Urothelium cell line (cell line): ENCODE measurements at regions not wholly inside any gene's neighbourhood (a gene's known extent, or its start where the extent isn't known, plus 50 kb on each side); places are given as distances from the start of the nearest gene placed in this dataset.
"Not testable (repeated sequence)": the region's sequence is repeated elsewhere in the genome, so short reads cannot be mapped to it uniquely, and the experiment has no call there.

Source experiments
- DNase-seq: peaks from one replicate; pipeline ENCODE4 v3.0.0; 2011; ENCODE audit warnings: low spot score, mixed read lengths
- FAIRE-seq: peaks from 2 replicates; lab custom pipeline; 2011; peaks lifted over from hg19 to GRCh38; lab: Jason Lieb, UNC

GRCh38 chr4:19657856-19658255 is 593.8 kb upstream of the SLIT2 start:
- DNase-seq (no peak), FAIRE-seq (no peak)

GRCh38 chr4:19655666-19656065 is 596.0 kb upstream of the SLIT2 start:
- no peak for DNase-seq
- FAIRE-seq = no peak

GRCh38 chr4:19650903-19651864 is 600.5 kb upstream of the SLIT2 start:
- no peak for DNase-seq
- no peak for FAIRE-seq

- DNase-seq = no peak
Measured at GRCh38 chr4:19645589-19645988, 606.1 kb upstream of the SLIT2 start.

GRCh38 chr4:19636451-19636850 is 615.3 kb upstream of the SLIT2 start:
- FAIRE-seq = no peak
- no peak for DNase-seq

More at GRCh38 chr4:19645589-19645988, 606.1 kb upstream of the SLIT2 start:
- no peak for FAIRE-seq

GRCh38 chr4:19631814-19632213 is 619.9 kb upstream of the SLIT2 start:
- FAIRE-seq = no peak
- DNase-seq = no peak

GRCh38 chr4:19623866-19624265 is 627.8 kb upstream of the SLIT2 start:
- DNase-seq (no peak), FAIRE-seq (no peak)

GRCh38 chr4:19615086-19615689 is 636.5 kb upstream of the SLIT2 start:
- DNase-seq (no peak), FAIRE-seq (no peak)

- FAIRE-seq (no peak), DNase-seq (no peak)
Measured at GRCh38 chr4:19614171-19614570, 637.5 kb upstream of the SLIT2 start.

GRCh38 chr4:19596342-19596741 is 655.4 kb upstream of the SLIT2 start:
- DNase-seq (no peak), FAIRE-seq (no peak)

- no peak for DNase-seq
- FAIRE-seq = no peak
Measured at GRCh38 chr4:19592391-19592790, 659.3 kb upstream of the SLIT2 start.

GRCh38 chr4:19583827-19584569 is 667.7 kb upstream of the SLIT2 start:
- DNase-seq (peak; percentile 1), FAIRE-seq (no peak)

GRCh38 chr4:19580095-19580494 is 671.6 kb upstream of the SLIT2 start:
- no peak for FAIRE-seq
- no peak for DNase-seq

- no peak for FAIRE-seq
- no peak for DNase-seq
Measured at GRCh38 chr4:19579608-19580007, 672.1 kb upstream of the SLIT2 start.

GRCh38 chr4:19577097-19577496 is 674.6 kb upstream of the SLIT2 start:
- no peak for DNase-seq
- no peak for FAIRE-seq

GRCh38 chr4:19575924-19576323 is 675.8 kb upstream of the SLIT2 start:
- FAIRE-seq (no peak), DNase-seq (no peak)

GRCh38 chr4:19566041-19566440 is 685.7 kb upstream of the SLIT2 start:
- DNase-seq (no peak), FAIRE-seq (no peak)

- FAIRE-seq = no peak
- DNase-seq = no peak
Measured at GRCh38 chr4:19562456-19562855, 689.2 kb upstream of the SLIT2 start.

GRCh38 chr4:19557161-19557560 is 694.5 kb upstream of the SLIT2 start:
- DNase-seq = no peak
- FAIRE-seq = no peak

GRCh38 chr4:19556276-19556675 is 695.4 kb upstream of the SLIT2 start:
- DNase-seq, FAIRE-seq: not testable (repeated sequence)

- FAIRE-seq (no peak), DNase-seq (no peak)
Measured at GRCh38 chr4:19547463-19547862, 704.2 kb upstream of the SLIT2 start.
